ENCODE measurements at regions not wholly inside any gene's neighbourhood (a gene's known extent, or its start where the extent isn't known, plus 50 kb on each side); places are given as distances from the start of the nearest gene placed in this dataset.

GRCh38 chr15:97457203-97457847, 503.2 kb upstream of the ARRDC4 start:
- H3K9me3 Mint-ChIP-seq (ENCODE audit: low read depth), result no peaks in the 10 kb centered on the region
- H3K27me3 Mint-ChIP-seq, result no peaks in the 10 kb centered on the region
- no peaks in the 10 kb centered on the region for H3K4me1 Mint-ChIP-seq
- H3K4me3 Mint-ChIP-seq, result no peak overlapping the region
- H3K27ac Mint-ChIP-seq, result no peak overlapping the region
- CTCF ChIA-PET, result no interaction called here
- no peak for DNase-seq
- ATAC-seq, result no peak
- H3K36me3 Mint-ChIP-seq, result no peaks in the 10 kb centered on the region

GRCh38 chr15:97459771-97460170, 500.7 kb upstream of the ARRDC4 start:
- no peak overlapping the region for H3K27ac Mint-ChIP-seq

GRCh38 chr15:97461226-97461625, 499.3 kb upstream of the ARRDC4 start:
- DNase-seq, result no peak
- CTCF ChIA-PET, result no interaction called here
- H3K27me3 Mint-ChIP-seq, result no peaks in the 10 kb centered on the region
- no peak overlapping the region for H3K27ac Mint-ChIP-seq
- no peak overlapping the region for H3K4me3 Mint-ChIP-seq
- H3K36me3 Mint-ChIP-seq, result no peaks in the 10 kb centered on the region
- no peak for ATAC-seq
- no peaks in the 10 kb centered on the region for H3K4me1 Mint-ChIP-seq
- H3K9me3 Mint-ChIP-seq (ENCODE audit: low read depth), result peaks cover 5% of the 10 kb centered on the region

More at GRCh38 chr15:97459771-97460170, 500.7 kb upstream of the ARRDC4 start:
- DNase-seq, result no peak
- H3K27me3 Mint-ChIP-seq, result no peaks in the 10 kb centered on the region
- ATAC-seq, result no peak
- CTCF ChIA-PET, result no interaction called here
- H3K4me1 Mint-ChIP-seq, result no peaks in the 10 kb centered on the region
- no peaks in the 10 kb centered on the region for H3K9me3 Mint-ChIP-seq (ENCODE audit: low read depth)
- H3K36me3 Mint-ChIP-seq, result no peaks in the 10 kb centered on the region
- no peak overlapping the region for H3K4me3 Mint-ChIP-seq

DNA sequence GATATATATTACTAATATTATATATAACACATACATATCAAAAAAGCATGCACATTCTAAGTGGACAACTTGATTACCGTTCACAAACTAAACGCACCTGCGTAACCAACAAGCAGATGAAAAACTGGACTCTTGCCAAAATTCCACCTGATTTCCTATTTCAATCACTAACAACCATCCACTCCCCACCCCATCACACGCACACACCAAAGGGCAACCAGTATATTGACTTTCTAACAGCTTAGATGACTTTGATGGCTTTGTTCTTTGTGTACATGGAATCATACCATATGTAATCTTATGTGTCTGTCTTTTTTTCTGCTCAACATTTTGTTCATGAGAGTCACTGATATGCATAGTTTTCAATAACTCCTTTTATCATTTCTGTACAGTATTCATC, 496.8 kb upstream of the ARRDC4 start:
- no peaks in the 10 kb centered on the region for H3K4me1 Mint-ChIP-seq
- no peak overlapping the region for H3K4me3 Mint-ChIP-seq
- DNase-seq, result no peak
- peaks cover 9% of the 10 kb centered on the region for H3K9me3 Mint-ChIP-seq (ENCODE audit: low read depth)
- ATAC-seq, result no peak
- H3K27me3 Mint-ChIP-seq, result no peaks in the 10 kb centered on the region
- CTCF ChIA-PET, result no interaction called here
- no peaks in the 10 kb centered on the region for H3K36me3 Mint-ChIP-seq
- no peak overlapping the region for H3K27ac Mint-ChIP-seq

GRCh38 chr15:97470417-97470816, 490.1 kb upstream of the ARRDC4 start:
- peaks cover 11% of the 10 kb centered on the region for H3K9me3 Mint-ChIP-seq (ENCODE audit: low read depth)
- no peaks in the 10 kb centered on the region for H3K4me1 Mint-ChIP-seq
- no peak overlapping the region for H3K27ac Mint-ChIP-seq
- DNase-seq (no peak), ATAC-seq (no peak)
- no peaks in the 10 kb centered on the region for H3K27me3 Mint-ChIP-seq
- CTCF ChIA-PET, result no interaction called here
- H3K4me3 Mint-ChIP-seq, result no peak overlapping the region
- H3K36me3 Mint-ChIP-seq, result no peaks in the 10 kb centered on the region

DNA sequence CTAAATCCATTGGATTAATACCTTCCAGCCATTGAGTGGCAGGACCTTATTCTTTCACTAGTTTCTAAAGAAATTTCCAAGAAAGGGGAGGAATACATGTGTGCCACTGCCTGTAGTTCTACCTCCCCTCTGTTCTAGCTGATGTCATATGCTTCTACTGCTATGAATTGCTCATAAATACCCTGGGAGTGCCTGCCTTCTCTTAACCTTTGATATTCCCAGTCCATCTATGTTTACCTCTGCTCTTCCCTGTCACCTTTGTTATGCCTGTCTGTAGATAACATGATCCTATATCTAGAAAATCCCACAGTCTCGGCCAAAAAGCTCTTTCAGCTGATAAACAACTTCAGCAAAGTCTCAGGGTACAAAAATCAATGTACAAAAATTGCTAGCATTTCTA, 486.9 kb upstream of the ARRDC4 start:
- no peaks in the 10 kb centered on the region for H3K4me1 Mint-ChIP-seq
- no peak for ATAC-seq
- no peaks in the 10 kb centered on the region for H3K36me3 Mint-ChIP-seq
- H3K9me3 Mint-ChIP-seq (ENCODE audit: low read depth), result peaks cover 2% of the 10 kb centered on the region
- no peaks in the 10 kb centered on the region for H3K27me3 Mint-ChIP-seq
- CTCF ChIA-PET, result no interaction called here
- DNase-seq, result no peak
- H3K4me3 Mint-ChIP-seq, result no peak overlapping the region
- H3K27ac Mint-ChIP-seq, result no peak overlapping the region

DNA sequence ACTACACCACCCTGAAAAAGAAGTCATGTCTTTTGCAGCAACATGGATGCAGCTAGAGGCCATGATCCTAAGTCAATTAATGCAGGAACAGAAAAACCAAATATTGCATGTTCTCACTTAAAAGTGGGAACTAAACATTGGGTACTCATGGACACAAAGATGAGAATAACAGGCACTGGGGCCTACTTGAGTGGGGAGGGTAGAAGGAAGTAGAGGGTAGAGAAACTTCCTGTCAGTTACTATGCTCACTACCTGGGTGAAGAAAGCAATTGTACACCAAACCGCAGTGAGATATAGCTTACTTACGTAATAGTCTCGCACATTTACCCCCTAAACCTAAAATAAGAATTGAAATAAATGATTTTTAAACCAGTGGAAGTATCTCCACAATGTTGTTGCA, 480.5 kb upstream of the ARRDC4 start:
- no peak for ATAC-seq
- Mint-ChIP-seq H3K9me3 (ENCODE audit: low read depth) (peaks cover 2% of the 10 kb centered on the region), H3K27me3 (no peaks in the 10 kb centered on the region), H3K4me3 (no peak overlapping the region), H3K27ac (no peak overlapping the region), H3K4me1 (no peaks in the 10 kb centered on the region), H3K36me3 (no peaks in the 10 kb centered on the region)
- CTCF ChIA-PET, result no interaction called here
- DNase-seq, result no peak

DNA sequence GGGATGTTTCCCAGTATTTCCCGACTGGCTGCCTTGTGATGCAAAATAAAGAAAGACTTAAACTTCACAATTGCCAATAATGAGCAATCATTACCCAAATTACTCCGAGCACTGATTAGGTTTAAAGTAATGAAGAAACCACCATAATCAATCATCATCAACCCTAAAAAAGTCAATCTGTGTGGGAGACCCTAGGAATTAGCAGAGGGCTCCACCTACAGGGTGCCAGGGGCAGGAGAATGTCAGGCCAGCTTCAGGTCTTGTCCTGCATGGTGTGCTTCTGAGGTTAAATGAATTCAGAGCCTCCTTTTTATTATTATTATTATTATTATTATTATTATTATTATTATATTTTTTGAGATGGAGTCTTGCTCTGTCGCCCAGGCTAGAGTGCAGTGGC, 478.0 kb upstream of the ARRDC4 start:
- Mint-ChIP-seq H3K27me3 (no peaks in the 10 kb centered on the region), H3K4me1 (no peaks in the 10 kb centered on the region), H3K27ac (no peak overlapping the region), H3K9me3 (ENCODE audit: low read depth) (peaks cover 9% of the 10 kb centered on the region), H3K4me3 (no peak overlapping the region), H3K36me3 (no peaks in the 10 kb centered on the region)
- ATAC-seq (no peak), DNase-seq (no peak)
- CTCF ChIA-PET, result no interaction called here

- CTCF ChIA-PET, result no interaction called here
- no peaks in the 10 kb centered on the region for H3K36me3 Mint-ChIP-seq
- H3K4me1 Mint-ChIP-seq, result no peaks in the 10 kb centered on the region
- peaks cover 9% of the 10 kb centered on the region for H3K9me3 Mint-ChIP-seq (ENCODE audit: low read depth)
- H3K27me3 Mint-ChIP-seq, result no peaks in the 10 kb centered on the region
- DNase-seq (no peak), ATAC-seq (no peak)
- no peak overlapping the region for H3K27ac Mint-ChIP-seq
- H3K4me3 Mint-ChIP-seq, result no peak overlapping the region
Measured at GRCh38 chr15:97483232-97483631, 477.3 kb upstream of the ARRDC4 start.

- Mint-ChIP-seq H3K36me3 (no peaks in the 10 kb centered on the region), H3K27ac (no peak overlapping the region), H3K4me1 (no peaks in the 10 kb centered on the region), H3K4me3 (no peak overlapping the region), H3K9me3 (ENCODE audit: low read depth) (peaks cover 7% of the 10 kb centered on the region), H3K27me3 (no peaks in the 10 kb centered on the region)
- ATAC-seq (no peak), DNase-seq (no peak)
- CTCF ChIA-PET, result no interaction called here
Measured at GRCh38 chr15:97490429-97490828, 470.1 kb upstream of the ARRDC4 start.

DNA sequence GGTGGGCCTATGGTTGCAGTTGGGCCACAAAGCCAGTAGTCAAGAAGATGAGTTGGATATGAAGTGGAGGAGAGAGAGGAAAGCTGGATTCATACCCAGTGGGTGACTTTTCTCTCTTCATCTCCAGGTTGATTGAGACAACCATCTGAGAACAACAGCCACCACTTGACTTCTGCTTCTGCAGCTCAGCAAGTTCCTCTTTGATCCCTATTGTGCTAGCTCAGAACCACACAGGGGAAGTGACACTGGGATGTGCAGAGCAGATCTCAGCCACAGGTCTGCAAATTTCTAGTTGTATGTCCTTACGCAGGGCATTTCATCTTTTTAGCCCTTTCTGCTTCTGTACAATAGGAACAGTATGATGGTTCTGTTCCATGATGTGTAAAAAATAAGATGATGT, 459.2 kb upstream of the ARRDC4 start:
- ATAC-seq (no peak), DNase-seq (no peak)
- Mint-ChIP-seq H3K4me3 (no peak overlapping the region), H3K4me1 (no peaks in the 10 kb centered on the region), H3K27me3 (no peaks in the 10 kb centered on the region), H3K27ac (no peak overlapping the region), H3K36me3 (no peaks in the 10 kb centered on the region), H3K9me3 (ENCODE audit: low read depth) (peaks cover 5% of the 10 kb centered on the region)
- CTCF ChIA-PET, result no interaction called here

GRCh38 chr15:97502038-97502437, 458.5 kb upstream of the ARRDC4 start:
- CTCF ChIA-PET, result no interaction called here
- Mint-ChIP-seq H3K9me3 (ENCODE audit: low read depth) (peaks cover 5% of the 10 kb centered on the region), H3K4me3 (no peak overlapping the region), H3K4me1 (no peaks in the 10 kb centered on the region), H3K36me3 (no peaks in the 10 kb centered on the region), H3K27ac (no peak overlapping the region), H3K27me3 (no peaks in the 10 kb centered on the region)
- no peak for ATAC-seq
- no peak for DNase-seq

DNA sequence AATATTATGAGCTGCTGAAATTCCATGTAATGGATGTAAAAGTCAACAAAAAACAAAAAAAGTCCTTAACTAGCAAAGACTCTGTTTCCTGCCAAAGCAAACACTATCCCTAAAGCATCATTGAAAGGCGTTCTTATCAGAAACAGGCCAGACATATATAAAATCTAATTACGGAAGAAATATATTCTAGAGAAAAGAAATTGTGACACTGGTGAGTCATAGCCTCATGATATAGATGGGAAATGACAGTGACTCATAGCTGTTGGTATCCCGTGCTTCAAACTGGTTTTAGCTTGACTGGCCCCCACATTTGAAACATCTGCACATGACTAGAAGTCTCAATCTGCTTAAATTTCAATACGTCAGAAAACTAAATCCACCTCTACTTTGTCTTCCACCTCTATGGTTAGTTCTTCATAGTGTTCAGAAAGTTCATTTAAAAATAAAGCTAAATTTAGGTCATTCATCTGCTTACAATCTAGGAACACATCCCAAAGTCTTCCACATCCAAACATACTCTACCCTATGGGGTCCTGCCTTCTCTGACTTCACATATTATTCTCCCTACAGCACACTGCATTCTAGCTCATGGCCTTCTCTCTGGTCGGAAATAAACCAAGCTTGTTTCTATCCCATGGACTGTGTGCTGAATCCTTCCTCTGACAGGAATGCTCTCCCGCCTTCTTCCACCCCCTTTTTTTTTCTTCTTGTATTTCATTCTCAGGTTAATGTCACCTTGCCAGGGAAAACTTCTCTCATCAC, 456.3 kb upstream of the ARRDC4 start:
- Mint-ChIP-seq H3K27ac (no peak overlapping the region), H3K9me3 (ENCODE audit: low read depth) (peaks cover 6% of the 10 kb centered on the region), H3K27me3 (no peaks in the 10 kb centered on the region), H3K4me3 (no peak overlapping the region), H3K36me3 (no peaks in the 10 kb centered on the region), H3K4me1 (no peaks in the 10 kb centered on the region)
- CTCF ChIA-PET, result no interaction called here
- DNase-seq (no peak), ATAC-seq (no peak)

DNA sequence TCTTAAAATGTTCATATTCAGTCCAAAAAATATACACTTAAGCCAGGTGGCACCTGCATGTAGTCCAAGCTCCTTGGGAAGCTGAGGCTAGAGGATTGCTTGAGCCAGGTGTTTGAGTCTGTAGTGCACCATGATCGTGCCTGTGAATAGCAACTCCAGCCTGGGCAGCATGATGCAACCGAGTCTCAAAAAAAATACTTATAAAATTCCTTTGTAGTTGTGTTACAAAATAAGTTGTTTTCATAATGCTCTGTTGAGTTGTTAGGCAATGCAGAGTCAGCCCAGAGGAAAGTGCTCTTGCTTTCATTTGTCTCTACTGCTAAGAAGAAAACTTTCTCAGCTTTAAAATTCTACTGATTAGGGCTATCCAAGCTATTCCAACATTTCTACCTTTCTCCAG, 442.8 kb upstream of the ARRDC4 start:
- ATAC-seq (no peak), DNase-seq (no peak)
- peaks cover 7% of the 10 kb centered on the region for H3K9me3 Mint-ChIP-seq (ENCODE audit: low read depth)
- CTCF ChIA-PET, result no interaction called here
- H3K27me3 Mint-ChIP-seq, result no peaks in the 10 kb centered on the region
- H3K27ac Mint-ChIP-seq, result no peak overlapping the region
- no peaks in the 10 kb centered on the region for H3K36me3 Mint-ChIP-seq
- H3K4me1 Mint-ChIP-seq, result no peaks in the 10 kb centered on the region
- no peak overlapping the region for H3K4me3 Mint-ChIP-seq

All from activated CD8-positive, alpha-beta memory T cell treated with anti-CD3 and anti-CD28 coated beads, Interleukin-2, amount 10 ng/mL, durations not matched to agents 7 days and 5 days (primary cell).